H1 (cell line): ENCODE measurements at regions not wholly inside any gene's neighbourhood (a gene's known extent, or its start where the extent isn't known, plus 50 kb on each side); places are given as distances from the start of the nearest gene placed in this dataset.
"Not testable (repeated sequence)": the region's sequence is repeated elsewhere in the genome, so short reads cannot be mapped to it uniquely, and the experiment has no call there.

ENCODE experiments used
- EP300 ChIP-seq, 2 experiments: IDR thresholded peaks; 1 replicate in 1 of 2; 2 replicates in 1 of 2; pipeline ENCODE4 v1.6.1; 2011 to 2012; ENCODE audit warnings: low read depth in 2 of 2, low read length in 2 of 2, mild to moderate bottlenecking in 2 of 2, borderline replicate concordance in 1 of 2, inconsistent platforms in 1 of 2, moderate library complexity in 1 of 2
- POLR2A ChIP-seq, 2 experiments: IDR thresholded peaks; 1 replicate in 1 of 2; 2 replicates in 1 of 2; pipeline ENCODE4 v1.6.1; 2011; ENCODE audit warnings: low read depth in 2 of 2, low read length in 2 of 2, mild to moderate bottlenecking in 2 of 2; ENCODE audit errors: control extremely low read depth in 1 of 2
- SP1 ChIP-seq: IDR thresholded peaks from 2 replicates; pipeline ENCODE4 v1.6.1; 2011; ENCODE audit warnings: low read depth, low read length
- TF ChIP-seq, protein P1 (sequence below): IDR thresholded peaks from 2 replicates; pipeline ENCODE4 v1.6.1; 2012; ENCODE audit warnings: inconsistent platforms
- TF ChIP-seq, protein P2 (sequence below), 3 experiments: IDR thresholded peaks; 1 replicate in 2 of 3; 2 replicates in 1 of 3; pipeline versions ENCODE4 v1.5.1 to v1.6.1; 2011; ENCODE audit warnings: low read length in 3 of 3, mild to moderate bottlenecking in 3 of 3, inconsistent platforms in 2 of 3, low read depth in 1 of 3, moderate library complexity in 1 of 3; ENCODE audit not compliant: insufficient read depth in 1 of 3; ENCODE audit errors: control extremely low read depth in 1 of 3
- TF ChIP-seq, protein P3 (sequence below): IDR thresholded peaks from 2 replicates; pipeline ENCODE4 v1.6.1; 2011; ENCODE audit warnings: low read length, improper control_type of control experiment

DNA sequence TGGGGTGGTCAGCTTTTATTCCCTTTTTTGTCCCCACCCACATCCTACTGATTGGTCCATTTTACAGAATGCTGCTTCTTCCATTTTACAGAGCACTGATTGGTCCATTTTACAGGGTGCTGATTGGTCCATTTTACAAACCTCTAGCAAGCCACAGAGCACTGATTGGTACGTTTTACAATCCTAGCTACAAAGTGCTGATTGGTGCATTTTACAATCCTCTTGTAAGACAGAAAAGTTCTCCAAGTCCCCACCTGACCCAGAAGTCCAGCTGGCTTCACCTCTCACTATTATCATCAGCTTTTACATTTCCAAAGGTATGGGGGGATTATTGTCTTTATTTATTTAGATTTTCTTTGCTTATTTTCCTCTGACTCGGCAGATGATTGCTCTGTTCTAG lies 390.4 kb upstream of the STXBP6 start:
- TF ChIP-seq POLR2A (IDR thresholded peaks at IDR 0.05; ENCODE audit: control extremely low read depth in 1 of 2, low read depth in 2 of 2, low read length in 2 of 2); SP1; EP300 (IDR thresholded peaks at IDR 0.05; ENCODE audit: borderline replicate concordance in 1 of 2, low read depth in 2 of 2, low read length in 2 of 2): not testable (repeated sequence)
- TF ChIP-seq, protein P1, sequence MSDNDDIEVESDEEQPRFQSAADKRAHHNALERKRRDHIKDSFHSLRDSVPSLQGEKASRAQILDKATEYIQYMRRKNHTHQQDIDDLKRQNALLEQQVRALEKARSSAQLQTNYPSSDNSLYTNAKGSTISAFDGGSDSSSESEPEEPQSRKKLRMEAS, result not testable (repeated sequence)
- TF ChIP-seq, protein P2, sequence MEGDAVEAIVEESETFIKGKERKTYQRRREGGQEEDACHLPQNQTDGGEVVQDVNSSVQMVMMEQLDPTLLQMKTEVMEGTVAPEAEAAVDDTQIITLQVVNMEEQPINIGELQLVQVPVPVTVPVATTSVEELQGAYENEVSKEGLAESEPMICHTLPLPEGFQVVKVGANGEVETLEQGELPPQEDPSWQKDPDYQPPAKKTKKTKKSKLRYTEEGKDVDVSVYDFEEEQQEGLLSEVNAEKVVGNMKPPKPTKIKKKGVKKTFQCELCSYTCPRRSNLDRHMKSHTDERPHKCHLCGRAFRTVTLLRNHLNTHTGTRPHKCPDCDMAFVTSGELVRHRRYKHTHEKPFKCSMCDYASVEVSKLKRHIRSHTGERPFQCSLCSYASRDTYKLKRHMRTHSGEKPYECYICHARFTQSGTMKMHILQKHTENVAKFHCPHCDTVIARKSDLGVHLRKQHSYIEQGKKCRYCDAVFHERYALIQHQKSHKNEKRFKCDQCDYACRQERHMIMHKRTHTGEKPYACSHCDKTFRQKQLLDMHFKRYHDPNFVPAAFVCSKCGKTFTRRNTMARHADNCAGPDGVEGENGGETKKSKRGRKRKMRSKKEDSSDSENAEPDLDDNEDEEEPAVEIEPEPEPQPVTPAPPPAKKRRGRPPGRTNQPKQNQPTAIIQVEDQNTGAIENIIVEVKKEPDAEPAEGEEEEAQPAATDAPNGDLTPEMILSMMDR (IDR thresholded peaks at IDR 0.05; ENCODE audit: control extremely low read depth in 1 of 3, insufficient read depth in 1 of 3, low read depth in 1 of 3, low read length in 3 of 3), result not testable (repeated sequence)
- TF ChIP-seq, protein P3, sequence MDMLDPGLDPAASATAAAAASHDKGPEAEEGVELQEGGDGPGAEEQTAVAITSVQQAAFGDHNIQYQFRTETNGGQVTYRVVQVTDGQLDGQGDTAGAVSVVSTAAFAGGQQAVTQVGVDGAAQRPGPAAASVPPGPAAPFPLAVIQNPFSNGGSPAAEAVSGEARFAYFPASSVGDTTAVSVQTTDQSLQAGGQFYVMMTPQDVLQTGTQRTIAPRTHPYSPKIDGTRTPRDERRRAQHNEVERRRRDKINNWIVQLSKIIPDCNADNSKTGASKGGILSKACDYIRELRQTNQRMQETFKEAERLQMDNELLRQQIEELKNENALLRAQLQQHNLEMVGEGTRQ, result not testable (repeated sequence)
